HG02973 (cell line): ENCODE measurements at regions not wholly inside any gene's neighbourhood (a gene's known extent, or its start where the extent isn't known, plus 50 kb on each side); places are given as distances from the start of the nearest gene placed in this dataset.
A peak's percentile ranks its signal among the peaks of the same experiment; 100 is the strongest.

Experiments used
- ATAC-seq: cut with Tn5 transposase; IDR thresholded peaks from one replicate; pipeline ENCODE4 v1.9.1; 2021; ENCODE audit warnings: moderate library complexity; ENCODE audit not compliant: unreplicated experiment

DNA sequence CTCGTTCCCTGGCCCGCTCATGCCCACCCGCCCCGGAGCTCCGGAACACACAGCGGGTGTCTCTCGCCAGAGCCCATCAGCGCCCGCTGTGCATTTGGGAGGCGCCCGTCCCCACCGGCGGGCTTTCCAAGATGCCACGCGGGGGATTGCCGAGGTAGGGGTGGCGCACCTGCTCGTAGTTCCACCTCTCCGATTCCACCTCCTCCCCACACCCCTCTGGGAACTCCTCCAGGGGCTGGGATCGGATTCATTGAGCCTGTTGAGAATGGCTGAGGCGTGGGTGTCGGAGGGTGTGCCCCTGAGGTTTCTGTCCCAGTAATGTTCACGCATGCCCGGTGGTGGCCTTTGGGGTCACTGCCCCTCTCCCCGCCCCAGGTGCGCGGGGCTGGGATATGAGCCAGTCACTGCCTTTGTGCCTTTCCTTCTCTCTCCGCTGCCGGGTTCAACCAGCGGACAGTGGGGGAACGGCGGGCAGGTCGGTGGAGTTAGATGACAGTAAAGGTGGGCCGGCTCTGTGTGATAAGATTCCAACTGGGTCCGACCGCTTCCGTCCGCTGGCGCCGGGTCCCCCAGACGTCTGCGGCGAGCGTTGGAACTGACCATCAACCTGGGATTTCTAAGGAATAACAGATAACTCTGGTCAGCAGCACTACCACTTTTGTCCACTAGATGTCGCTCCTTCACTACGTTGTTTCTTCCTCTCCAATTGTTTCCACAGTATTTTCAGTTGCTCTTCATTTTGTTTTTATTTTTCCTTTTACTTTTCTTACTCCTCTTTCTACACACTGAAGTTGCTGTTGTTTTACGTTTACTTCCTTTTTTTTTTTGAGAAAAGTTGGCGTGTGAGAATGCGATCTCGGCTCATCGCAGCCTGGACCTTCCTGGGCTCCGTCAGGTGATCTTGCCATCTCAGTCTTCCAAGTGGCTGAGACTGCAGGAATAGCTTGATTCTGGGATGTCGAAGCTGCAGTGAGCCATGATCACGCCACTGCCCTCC, 178.1 kb upstream of the ALG10B start:
- ATAC-seq = peak; percentile 51

DNA sequence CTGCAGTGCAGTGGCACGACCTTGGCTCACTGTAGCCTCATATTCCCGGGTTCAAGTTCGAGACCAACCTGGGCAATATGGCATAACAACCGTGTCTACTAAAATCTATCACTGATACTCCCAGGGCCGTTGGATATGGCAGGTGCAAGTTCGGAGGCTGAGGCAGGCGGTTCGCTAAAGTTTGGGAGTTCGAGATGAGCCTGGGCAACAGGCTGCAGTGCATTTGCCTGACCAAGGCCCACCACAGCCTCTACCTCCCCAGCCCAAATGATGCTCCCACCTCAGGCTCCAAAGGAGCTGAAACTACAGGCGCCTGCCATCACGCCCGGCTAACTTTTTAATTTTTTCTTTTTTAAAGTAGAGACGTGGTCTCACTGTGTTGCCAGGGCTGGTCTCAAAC, 177.1 kb upstream of the ALG10B start:
- no peak for ATAC-seq

DNA sequence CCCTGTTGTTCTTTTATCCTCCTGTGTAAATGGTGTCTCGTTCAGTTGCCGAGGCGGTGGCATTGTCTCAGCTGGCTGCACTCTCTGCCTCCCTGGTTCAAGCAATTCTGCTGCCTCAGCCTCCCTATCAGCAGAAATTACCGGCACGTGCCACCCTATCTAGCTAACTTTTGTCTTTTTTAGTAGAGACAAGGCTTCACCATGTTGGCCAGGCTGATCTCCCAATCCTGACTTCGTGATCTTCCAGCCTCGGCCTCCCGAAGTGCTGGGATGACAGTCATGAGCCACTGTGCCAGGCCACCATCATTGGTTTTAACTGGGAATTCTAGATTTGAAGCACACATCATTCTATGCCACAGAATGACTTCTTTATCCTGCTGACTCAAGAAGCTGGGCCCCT, 175.3 kb upstream of the ALG10B start:
- no peak for ATAC-seq

DNA sequence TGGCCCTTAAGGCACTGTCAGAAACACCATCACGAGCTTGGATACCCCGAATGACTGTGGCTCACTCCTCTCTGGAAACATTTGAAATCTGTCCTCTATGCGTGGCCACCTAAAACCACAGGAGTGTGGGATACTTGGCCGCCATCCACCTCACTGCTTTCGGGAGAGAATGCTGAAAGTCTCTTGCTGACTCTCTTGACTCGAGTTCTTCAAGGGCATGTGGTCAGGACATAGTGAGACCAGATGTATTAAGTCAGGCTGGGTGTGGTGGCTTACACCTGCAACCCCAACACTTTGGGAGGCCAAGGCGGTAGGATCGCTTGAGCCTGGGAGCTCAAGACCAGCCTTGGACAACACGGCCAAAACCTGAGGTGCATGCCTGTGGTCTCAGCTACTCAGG, 174.7 kb upstream of the ALG10B start:
- no peak for ATAC-seq

DNA sequence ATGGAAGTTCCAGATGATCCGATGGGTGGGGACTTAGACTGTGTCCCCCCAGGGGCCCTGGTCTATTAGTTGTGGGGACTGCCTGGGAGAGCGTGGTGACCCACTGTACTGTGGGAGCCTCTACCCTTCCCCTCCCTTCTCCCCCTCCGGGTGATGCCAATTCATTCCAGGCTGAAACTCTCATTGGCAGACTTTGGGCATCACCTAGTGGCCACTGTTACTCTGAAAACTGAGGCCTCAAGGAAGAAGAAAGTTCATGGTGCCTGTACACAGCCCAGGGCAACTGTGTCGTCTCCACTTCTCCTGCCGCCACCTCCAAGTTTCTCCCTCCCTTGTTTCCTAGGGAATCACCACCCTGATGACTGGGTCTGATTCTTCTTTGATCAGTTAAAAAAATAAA, 173.6 kb upstream of the ALG10B start:
- ATAC-seq = no peak

DNA sequence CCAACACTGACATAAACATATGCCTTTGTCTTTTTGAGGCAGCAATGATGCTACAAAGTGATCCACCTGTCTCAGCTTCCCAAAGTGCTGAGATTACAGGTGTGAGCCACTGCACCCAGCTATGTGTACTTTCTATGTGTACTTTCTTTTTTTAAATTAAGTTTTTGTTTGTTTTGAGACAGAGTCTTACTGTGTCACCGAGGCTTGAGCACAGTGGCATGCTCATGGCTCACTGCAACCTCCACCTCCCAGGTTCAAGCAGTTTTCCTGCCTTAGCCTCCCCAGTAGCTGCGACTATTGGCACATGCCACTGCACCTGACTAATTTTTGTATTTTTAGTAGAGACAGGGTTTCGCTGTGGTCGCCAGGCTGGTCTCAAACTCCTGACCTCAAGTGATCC, 172.5 kb upstream of the ALG10B start:
- no peak for ATAC-seq

DNA sequence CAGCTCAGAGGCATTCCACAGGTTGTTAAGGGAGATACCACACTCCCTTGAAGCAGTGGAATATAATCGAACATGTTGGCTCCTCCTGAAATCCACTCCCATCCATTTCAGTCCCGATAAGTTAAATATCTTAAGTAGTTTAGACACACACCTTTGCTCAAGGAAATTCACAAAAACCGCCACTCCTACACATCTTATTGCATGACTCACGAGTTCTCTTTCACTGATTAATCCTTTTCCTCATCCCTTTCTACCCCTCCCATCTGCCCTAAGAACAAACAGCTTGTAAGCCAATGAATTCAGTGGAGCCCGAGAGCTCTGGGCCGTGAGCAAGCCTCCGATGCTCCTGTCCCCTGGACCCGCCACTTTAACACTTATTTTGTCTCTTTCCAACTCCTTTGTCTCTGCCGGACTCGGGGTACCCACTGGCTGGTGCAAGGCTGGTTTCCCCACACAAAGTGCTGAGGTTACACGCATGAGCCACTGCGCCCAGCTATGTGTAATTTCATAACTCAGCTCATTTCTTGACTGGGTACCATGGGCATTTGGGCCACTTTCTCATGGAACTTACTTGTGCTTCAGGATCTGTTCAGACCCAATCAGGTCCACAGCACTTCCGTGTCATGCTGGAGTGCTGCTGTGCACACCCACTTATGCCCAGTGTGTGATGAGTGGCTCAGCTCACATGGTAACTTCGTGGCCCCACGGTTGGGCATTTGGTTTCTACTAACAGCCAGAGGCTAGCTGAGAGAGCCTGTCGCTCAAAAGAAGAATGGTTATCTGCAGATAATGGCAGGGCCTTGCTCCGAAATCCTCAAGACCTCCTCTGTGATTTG, 171.8 kb upstream of the ALG10B start:
- ATAC-seq = no peak

DNA sequence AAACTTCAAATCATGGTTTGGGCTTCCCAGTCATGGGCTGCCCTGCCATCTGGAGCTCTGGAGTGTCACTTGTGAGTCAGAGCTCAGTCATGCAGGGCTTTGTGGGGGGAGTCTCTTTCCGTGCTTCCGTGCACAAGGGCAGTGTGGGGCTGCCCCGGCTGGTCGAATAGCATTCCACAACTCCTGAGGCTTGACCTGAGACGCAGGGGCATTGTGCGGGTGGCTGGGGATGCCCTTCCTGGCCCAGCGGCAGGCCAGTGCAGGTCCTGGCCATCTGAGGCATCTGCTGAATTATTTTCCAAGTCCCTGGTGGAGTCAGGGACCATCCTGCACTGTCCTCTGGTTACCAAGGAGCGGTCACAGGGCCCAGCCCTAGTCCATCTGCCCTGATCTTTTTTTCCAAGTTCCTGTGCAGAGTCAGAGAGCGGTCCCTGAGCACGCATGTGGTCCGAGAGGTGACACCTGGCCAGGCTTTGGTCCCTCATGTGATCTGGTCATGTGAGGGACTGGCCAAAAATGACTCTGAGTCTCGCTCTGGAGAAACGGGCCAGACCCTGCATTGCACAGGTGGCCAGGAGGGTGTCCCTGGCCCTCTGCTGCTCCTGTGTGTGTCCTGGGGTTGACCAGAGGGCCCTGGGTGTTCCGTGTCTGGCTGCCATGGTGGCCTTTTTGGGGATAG, 167.0 kb upstream of the ALG10B start:
- ATAC-seq = no peak

DNA sequence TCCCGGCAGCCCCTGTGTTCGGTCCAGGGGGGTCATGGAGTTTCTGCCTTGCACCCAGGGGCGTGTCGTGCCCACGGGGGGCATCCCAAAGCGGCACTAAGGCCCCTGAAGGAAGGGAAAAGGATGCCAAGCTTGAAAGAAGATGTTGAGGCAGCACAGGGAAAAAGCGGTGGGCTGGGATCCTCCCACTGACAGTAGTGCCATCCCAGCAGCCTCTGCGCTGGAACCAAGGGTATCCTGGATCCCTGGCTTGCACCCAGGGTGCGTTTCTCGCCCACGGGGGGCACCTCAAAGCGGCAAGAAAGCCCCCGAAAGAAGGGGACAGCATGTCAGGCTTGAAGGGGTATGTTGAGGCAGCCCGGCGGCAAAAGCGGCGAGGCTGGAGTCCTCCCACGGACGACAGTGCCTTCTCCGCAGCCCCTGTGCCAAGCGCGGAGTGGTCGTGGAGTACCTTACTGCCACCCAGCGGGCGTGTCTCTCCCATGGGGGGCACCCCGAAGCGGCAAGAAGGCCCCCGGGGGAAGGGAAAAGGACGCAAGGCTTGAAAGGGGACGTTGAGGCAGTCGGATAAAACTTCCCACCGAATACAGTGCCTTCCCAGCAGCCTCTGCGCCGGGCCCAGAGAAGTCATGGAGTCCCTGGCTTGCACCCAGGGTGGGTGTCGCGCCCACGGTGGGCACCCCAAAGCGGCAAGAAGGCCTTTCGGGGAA, 164.4 kb upstream of the ALG10B start:
- ATAC-seq = no peak

DNA sequence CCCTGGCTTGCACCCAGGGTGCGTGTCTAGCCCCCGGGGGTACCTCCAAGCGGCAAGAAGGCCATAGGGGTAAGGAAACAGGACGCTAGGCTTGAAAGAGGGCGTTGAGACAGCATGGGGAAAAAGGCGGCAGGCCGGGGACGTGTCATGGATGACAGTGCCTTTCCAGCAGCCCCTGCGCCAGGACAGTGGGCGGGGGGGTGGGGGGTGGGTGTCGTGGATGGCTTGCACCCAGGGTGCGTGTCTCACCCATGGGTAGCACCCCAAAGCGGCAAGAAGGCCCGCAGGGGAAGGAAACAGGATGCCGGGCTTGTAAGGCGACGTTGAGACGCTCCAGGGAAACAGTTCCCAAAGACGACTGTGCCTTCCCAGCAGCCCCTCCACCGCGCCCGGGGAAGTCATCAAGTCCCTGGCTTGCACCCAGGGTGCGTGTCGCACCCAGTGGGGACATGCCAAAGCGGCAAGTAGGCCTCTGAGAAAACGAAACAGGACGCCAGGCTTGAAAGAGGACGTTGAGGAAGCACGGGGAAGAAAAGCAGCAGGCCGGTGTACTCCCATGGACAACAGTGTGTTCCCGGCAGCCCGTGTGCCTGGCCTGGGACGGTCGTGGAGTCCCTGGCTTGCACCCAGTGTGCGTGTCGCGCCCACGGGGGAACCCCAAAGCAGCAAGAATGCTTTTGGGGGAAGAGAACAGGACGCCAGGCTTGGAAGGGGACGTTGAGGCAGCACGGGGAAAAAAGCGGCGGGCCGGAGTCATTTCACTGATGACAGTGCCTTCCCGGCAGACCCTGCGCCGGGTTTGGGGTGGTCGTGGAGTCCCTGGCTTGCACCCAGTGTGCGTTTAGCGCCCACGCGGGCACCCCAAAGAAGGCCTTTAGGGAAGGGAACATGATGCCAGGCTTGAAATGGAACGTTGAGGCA, 163.5 kb upstream of the ALG10B start:
- ATAC-seq = no peak

DNA sequence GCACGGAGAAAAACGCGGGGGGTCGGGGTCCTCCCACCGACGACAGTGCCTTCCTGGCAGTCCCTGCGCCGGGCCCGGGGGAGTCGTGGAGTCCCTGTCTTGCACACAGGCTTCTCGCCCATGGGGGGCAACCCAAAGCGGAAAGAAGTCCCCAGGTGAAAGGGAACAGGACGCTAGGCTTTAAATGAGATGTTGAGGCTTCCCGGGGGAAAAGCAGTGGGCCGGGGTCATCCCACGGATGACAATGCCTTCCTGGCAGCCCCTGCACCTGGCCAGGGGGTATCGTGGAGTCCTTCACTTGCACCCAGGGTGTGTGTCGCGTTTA, 162.9 kb upstream of the ALG10B start:
- ATAC-seq = no peak

DNA sequence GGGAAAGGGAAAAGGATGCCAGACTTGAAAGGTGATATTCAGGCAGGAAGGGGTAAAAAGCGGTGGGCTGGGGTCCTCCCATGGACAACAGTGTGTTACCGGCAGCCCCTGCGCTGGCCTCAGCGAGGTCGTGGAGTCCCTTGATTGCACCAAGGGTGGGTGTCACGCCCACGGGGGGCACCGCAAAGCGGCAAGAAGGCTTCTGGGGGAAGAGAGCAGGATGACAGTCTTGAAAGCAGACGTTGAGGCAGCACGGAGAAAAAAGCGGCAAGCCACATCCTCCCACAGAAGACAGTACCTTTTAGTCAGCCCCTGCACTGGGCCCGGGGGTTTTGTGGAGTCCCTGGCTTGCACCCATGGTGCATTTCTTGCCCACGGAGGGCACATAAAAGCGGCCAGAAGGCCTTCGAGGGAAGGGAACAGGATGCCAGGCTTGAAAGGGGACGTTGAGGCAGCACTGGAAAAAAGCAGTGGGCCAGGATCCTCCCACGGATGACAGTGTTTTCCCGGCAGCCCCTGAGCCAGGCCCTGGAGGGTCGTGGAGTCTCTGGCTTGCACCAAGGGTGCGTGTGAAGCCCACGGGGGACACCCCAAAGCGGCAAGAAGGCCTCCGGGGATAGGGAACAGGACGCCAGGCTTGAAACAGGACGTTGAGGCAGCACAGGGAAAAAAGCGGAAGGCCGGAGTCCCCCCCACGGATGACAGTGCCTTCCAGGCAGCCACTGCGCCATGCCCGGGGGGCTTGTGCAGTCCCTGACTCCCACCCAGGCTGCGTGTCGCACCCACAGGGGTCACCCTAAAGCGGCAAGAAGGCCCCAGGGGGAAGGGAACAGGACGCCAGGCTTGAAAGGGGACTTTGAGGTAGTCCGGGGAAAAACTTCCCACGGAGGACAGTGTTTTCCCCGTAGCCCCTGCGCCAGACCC, 162.2 kb upstream of the ALG10B start:
- no peak for ATAC-seq

DNA sequence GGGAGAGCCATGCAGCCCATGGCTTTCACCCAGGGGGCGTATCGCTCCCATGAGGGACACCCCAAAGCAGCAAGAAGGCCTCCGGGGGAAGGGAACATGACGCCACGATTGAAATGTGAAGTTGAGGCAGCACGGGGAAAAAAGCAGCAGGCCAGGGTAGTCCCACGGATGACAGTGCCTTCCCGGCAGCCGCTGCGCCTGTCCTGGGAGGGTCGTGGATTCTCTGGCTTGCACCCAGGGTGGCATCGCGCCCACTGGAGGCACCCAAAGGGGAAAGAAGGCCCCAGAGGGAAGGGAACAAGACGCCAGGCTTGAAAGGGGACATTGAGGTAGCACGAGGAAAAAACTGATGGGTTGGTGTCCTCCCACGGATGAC, 161.6 kb upstream of the ALG10B start:
- ATAC-seq = no peak

DNA sequence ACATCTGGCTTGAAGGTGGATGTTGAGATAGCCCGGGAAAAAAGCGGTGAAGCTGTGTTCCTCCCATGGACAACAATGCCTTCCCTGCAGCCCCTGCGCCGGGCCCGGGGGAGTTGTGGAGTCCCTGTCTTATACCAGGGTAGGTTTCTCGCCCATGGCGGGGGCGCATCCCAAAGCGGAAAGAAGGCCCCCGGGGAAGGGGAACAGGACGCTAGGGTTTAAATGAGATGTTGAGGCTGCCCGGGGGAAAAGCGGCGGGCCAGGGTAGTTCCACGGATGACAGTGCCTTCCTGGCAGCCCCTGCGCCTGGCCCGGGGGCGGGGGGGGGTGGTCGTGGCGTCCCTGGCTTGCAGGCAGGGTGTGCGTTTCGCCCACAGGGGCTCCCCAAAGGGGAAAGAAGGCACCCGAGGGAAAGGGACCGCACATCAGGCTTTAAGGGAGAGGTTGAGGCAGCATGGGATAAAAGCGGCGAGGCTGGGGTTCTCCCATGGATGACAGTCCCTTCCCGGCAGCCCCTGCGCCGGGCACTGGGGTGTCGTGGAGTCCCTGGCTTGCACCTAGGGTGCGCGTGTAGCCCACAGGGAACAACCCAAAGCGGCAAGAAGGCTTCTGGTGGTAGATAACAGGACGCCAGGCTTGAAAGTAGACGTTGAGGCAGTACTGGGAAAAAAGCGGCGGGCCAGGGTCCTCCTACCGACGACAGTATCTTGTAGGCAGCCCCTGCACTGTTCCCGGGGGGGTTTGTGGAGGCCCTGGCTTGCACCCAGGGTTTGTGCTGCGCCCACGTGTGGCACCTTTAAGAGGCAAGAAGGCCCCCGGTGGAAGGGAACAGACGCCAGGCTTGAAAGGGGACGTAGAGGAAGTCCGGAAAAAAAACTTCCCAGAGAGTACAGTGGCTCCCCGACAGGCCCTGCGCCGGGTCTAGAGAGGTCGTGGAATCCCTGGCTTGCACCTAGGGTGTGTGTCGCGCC, 160.8 kb upstream of the ALG10B start:
- no peak for ATAC-seq

DNA sequence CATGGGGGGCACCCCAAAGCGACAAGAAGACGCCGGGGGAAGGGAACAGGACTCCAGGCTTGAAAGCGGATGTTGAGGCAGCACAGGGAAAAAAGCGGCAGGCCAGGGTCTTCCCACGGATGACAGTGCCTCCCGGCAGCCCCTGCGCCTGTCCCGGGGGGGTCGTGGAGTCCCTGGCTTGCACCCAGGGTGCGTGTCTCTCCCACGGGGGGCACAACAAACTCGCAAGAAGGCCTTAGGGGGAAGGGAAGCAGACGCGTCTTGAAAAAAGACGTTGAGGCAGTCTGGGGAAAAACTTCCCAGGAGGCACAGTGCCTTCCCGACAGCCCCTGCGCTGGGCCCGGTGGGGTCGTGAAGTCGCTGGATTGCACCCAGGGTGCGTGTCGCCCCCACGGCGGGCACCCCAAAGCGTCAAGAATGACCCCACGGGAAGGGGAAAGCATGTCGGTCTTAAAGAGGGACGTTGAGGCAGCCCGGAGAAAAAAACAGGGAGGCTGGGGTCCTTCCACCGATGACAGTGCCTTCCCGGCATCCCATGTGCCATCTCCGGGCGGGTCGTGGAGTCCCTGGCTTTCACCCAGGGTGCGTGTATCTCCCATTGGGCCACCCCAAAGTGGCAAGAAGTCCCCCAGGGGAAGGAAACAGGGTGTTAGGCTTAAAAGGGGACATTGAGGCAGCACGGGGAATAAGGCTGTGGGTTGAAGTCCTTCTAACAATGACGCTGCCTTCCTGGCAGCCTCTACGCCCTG, 159.9 kb upstream of the ALG10B start:
- no peak for ATAC-seq

DNA sequence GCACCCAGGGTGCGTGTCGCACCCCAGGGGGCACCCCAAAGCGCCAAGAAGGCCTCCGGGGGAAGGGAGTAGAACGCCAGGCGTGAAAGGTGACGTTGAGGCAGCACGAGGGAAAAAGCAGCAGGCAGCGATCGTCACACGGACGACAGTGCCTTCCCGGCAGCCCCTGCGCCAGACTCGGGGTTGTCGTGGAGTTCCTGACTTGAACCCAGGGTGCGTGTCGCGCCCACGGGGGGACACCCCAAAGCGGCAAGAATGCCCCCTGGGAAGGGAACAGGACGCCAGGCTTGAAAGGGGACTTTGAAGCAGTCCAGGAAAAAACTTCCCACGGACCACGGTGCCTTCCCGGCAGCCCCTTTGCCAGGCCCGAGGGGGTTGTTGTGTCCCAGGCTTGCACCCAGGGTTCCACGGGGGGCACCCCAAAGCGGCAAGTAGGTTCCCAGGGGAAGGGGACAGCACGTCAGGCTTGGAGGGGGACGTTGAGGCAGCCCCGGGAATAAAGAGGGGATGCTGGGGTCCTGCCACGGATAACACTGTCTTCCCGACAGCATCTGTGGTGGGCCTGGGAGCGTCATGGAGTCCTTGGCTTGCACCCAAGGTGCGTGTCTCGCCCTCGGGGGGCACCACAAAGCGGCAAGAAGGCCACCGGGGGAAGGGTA, 159.2 kb upstream of the ALG10B start:
- no peak for ATAC-seq
